ENCODE measurements at regions not wholly inside any gene's neighbourhood (a gene's known extent, or its start where the extent isn't known, plus 50 kb on each side); places are given as distances from the start of the nearest gene placed in this dataset.
"Not testable (repeated sequence)": the region's sequence is repeated elsewhere in the genome, so short reads cannot be mapped to it uniquely, and the experiment has no call there.

GRCh38 chr4:147284256-147284835, 196.6 kb upstream of the EDNRA start:
- DNase-seq = no peak

- no peak for DNase-seq
These were observed 196.0 kb upstream of the EDNRA start for GRCh38 chr4:147284935-147285334.

GRCh38 chr4:147285751-147286150, 195.1 kb upstream of the EDNRA start:
- DNase-seq = no peak

- no peak for DNase-seq
These were observed 193.9 kb upstream of the EDNRA start for GRCh38 chr4:147286846-147287587.

- no peak for DNase-seq
These were observed 193.4 kb upstream of the EDNRA start for GRCh38 chr4:147287588-147287890.

GRCh38 chr4:147288512-147288911, 192.4 kb upstream of the EDNRA start:
- no peak for DNase-seq

GRCh38 chr4:147289181-147289580, 191.7 kb upstream of the EDNRA start:
- DNase-seq = no peak

GRCh38 chr4:147292604-147293313, 188.1 kb upstream of the EDNRA start:
- not testable (repeated sequence) for DNase-seq

- DNase-seq = not testable (repeated sequence)
These were observed 187.6 kb upstream of the EDNRA start for GRCh38 chr4:147293314-147293677.

GRCh38 chr4:147299205-147299604, 181.7 kb upstream of the EDNRA start:
- no peak for DNase-seq

- no peak for DNase-seq
These were observed 177.6 kb upstream of the EDNRA start for GRCh38 chr4:147303174-147303872.

- DNase-seq = no peak
These were observed 177.0 kb upstream of the EDNRA start for GRCh38 chr4:147303873-147304229.

- DNase-seq = no peak
These were observed 172.8 kb upstream of the EDNRA start for GRCh38 chr4:147307896-147308674.

- DNase-seq = no peak
These were observed 171.5 kb upstream of the EDNRA start for GRCh38 chr4:147309434-147309833.

GRCh38 chr4:147310312-147310711, 170.6 kb upstream of the EDNRA start:
- no peak for DNase-seq

GRCh38 chr4:147311956-147312355, 168.9 kb upstream of the EDNRA start:
- no peak for DNase-seq

GRCh38 chr4:147312376-147313046, 168.4 kb upstream of the EDNRA start:
- DNase-seq = no peak

GRCh38 chr4:147313108-147313507, 167.8 kb upstream of the EDNRA start:
- DNase-seq = no peak

GRCh38 chr4:147318586-147318985, 162.3 kb upstream of the EDNRA start:
- DNase-seq = no peak

GRCh38 chr4:147325571-147325981, 155.3 kb upstream of the EDNRA start:
- no peak for DNase-seq

GRCh38 chr4:147326591-147326990, 154.3 kb upstream of the EDNRA start:
- no peak for DNase-seq

GRCh38 chr4:147327322-147327721, 153.6 kb upstream of the EDNRA start:
- DNase-seq = no peak

Data from NCI-H2029 treated with DMSO at 0.1 percent for 48 hours (cell line).